ENCODE measurements at regions not wholly inside any gene's neighbourhood (a gene's known extent, or its start where the extent isn't known, plus 50 kb on each side); places are given as distances from the start of the nearest gene placed in this dataset.

DNA sequence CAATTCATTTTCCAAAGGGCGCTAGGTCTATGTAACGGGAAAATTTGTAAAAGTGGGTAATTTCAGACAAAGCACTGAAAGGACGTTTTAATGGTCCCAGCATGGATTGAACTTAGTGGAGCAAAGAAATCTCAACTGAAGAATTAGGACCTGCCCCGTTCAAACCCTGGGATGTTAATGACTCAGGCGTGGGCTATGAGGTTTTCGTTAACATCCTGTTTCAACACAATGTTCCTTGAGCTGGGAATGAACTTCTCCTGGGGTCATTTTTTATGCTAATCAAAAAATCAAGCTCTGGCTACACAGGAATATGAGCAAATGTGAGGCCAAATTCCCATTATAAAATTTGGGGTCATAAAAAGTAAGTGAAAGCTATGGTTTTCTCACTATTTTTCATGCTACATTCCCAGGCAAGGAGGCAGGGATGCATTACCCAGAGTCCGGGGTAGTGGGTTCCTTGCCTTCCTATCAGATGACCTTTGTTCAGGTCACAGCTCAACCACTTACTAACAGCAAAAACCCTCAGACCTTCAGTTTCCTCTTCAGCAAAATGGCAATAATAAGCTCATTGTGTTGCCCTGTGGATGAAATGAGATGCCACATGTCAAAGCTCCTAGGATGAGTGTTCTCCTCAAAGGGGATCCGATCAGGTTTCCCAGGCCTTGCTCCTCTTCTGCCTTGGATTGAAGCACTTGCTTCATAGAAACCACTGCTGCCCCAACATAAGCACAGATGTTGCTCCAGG lies 271.4 kb downstream of the ARRDC4 start:
- TF ChIP-seq, protein P1, sequence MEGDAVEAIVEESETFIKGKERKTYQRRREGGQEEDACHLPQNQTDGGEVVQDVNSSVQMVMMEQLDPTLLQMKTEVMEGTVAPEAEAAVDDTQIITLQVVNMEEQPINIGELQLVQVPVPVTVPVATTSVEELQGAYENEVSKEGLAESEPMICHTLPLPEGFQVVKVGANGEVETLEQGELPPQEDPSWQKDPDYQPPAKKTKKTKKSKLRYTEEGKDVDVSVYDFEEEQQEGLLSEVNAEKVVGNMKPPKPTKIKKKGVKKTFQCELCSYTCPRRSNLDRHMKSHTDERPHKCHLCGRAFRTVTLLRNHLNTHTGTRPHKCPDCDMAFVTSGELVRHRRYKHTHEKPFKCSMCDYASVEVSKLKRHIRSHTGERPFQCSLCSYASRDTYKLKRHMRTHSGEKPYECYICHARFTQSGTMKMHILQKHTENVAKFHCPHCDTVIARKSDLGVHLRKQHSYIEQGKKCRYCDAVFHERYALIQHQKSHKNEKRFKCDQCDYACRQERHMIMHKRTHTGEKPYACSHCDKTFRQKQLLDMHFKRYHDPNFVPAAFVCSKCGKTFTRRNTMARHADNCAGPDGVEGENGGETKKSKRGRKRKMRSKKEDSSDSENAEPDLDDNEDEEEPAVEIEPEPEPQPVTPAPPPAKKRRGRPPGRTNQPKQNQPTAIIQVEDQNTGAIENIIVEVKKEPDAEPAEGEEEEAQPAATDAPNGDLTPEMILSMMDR (IDR thresholded peaks at IDR 0.05; ENCODE audit: low read depth, low read length) = no peak
- Histone ChIP-seq H3K27me3 (no peaks in the 10 kb centered on the region), H3K4me1 (no peaks in the 10 kb centered on the region), H3K4me3 (ENCODE audit: low read depth, low read length) (no peak overlapping the region), H3K9me3 (no peaks in the 10 kb centered on the region), H3K36me3 (no peaks in the 10 kb centered on the region)
- no peak for DNase-seq

DNA sequence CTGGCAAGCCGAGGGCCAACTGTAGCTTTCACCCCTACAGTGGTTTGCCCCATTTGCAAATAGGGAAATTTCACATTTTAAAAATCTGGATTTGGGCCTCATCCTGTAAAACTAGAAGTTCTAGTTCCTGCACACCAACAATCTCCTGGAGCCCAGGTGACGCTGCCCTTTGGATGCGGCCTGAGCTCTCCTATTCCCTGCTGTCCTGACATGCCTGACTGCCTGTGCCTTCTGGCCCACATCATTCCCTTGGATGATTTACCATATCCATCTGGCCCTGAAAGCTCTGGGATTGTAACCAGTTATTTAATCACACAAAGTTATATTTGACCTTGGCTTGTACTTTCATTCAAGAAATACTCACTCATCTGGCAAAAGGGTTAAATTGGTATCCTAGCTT lies 272.3 kb downstream of the ARRDC4 start:
- no peak for DNase-seq
- no peaks in the 10 kb centered on the region for H3K27me3 ChIP-seq
- H3K36me3 ChIP-seq = no peaks in the 10 kb centered on the region
- TF ChIP-seq, protein P1 (IDR thresholded peaks at IDR 0.05; ENCODE audit: low read depth, low read length) = no peak
- no peak overlapping the region for H3K4me3 ChIP-seq (ENCODE audit: low read depth, low read length)
- no peaks in the 10 kb centered on the region for H3K9me3 ChIP-seq
- no peaks in the 10 kb centered on the region for H3K4me1 ChIP-seq

- no peak for DNase-seq
- Histone ChIP-seq H3K4me1 (no peaks in the 10 kb centered on the region), H3K27me3 (no peaks in the 10 kb centered on the region), H3K36me3 (no peaks in the 10 kb centered on the region), H3K9me3 (no peaks in the 10 kb centered on the region), H3K4me3 (ENCODE audit: low read depth, low read length) (no peak overlapping the region)
- TF ChIP-seq, protein P1 (IDR thresholded peaks at IDR 0.05; ENCODE audit: low read depth, low read length) = no peak
Observed at GRCh38 chr15:98233873-98234272, 273.4 kb downstream of the ARRDC4 start.

GRCh38 chr15:98240303-98240702 lies 279.8 kb downstream of the ARRDC4 start:
- DNase-seq = no peak
- Histone ChIP-seq H3K4me3 (ENCODE audit: low read depth, low read length) (no peak overlapping the region), H3K36me3 (no peaks in the 10 kb centered on the region), H3K4me1 (no peaks in the 10 kb centered on the region), H3K27me3 (no peaks in the 10 kb centered on the region), H3K9me3 (no peaks in the 10 kb centered on the region)
- TF ChIP-seq, protein P1 (IDR thresholded peaks at IDR 0.05; ENCODE audit: low read depth, low read length) = no peak

DNA sequence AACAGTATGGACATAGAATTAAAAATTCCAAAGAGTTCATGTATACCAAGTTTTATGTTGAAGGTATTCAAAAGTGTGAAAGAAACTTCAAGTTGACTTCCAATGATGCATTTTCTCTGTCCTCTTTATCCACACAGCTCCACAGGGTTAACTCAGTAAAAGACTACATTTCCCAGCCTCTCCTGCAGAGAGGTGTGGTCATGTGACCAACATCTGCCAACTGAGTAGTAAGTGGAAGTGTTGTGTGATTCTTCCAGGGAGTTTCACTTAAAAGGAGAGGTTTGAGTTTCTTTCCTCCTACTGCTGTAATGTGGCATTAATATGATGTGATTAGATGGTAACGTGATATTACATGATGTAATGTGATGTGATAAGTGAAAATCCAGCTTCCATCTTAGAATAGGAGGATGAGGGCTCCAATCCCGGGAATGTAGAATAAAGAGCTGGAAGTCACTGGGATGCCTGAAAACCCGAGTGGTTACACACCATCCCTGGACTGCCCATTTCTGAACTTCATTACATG lies 280.6 kb downstream of the ARRDC4 start:
- DNase-seq = no peak
- H3K4me1 ChIP-seq = no peaks in the 10 kb centered on the region

DNA sequence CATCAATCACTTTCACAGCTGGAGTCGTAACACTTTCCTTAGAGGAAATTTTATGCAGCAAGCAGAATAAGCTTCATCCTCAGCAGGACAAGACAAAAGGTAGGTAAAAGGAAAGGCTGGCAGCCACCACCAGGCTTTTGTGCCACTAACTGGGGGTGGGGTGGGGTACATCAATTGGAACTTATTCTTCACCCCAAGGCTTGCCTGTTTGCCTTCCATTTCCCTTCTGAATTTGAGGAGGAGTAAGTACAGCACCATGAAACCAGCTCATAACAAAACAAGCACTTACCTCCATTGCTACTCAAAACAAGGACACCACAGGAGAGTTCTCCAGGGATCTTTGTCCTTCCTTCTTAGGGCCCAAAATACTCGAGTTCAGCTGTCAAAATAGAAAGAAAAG lies 296.8 kb downstream of the ARRDC4 start:
- H3K4me3 ChIP-seq (ENCODE audit: low read depth, low read length) = no peak overlapping the region
- TF ChIP-seq, protein P1 (IDR thresholded peaks at IDR 0.05; ENCODE audit: low read depth, low read length) = no peak
- no peaks in the 10 kb centered on the region for H3K4me1 ChIP-seq
- no peak for DNase-seq
- no peaks in the 10 kb centered on the region for H3K27me3 ChIP-seq
- H3K9me3 ChIP-seq = no peaks in the 10 kb centered on the region
- H3K36me3 ChIP-seq = no peaks in the 10 kb centered on the region

More for the DNA sequence above, 280.6 kb downstream of the ARRDC4 start:
- peak overlapping the region; percentile 23; the same call in 1 of the 2 replicates for H3K4me3 ChIP-seq (ENCODE audit: low read depth, low read length)
- TF ChIP-seq, protein P1 (IDR thresholded peaks at IDR 0.05; ENCODE audit: low read depth, low read length) = no peak
- H3K9me3 ChIP-seq = no peaks in the 10 kb centered on the region
- H3K36me3 ChIP-seq = no peaks in the 10 kb centered on the region
- no peaks in the 10 kb centered on the region for H3K27me3 ChIP-seq

Measured in BE2C (cell line).